ENCODE measurements at regions not wholly inside any gene's neighbourhood (a gene's known extent, or its start where the extent isn't known, plus 50 kb on each side); places are given as distances from the start of the nearest gene placed in this dataset.

DNA sequence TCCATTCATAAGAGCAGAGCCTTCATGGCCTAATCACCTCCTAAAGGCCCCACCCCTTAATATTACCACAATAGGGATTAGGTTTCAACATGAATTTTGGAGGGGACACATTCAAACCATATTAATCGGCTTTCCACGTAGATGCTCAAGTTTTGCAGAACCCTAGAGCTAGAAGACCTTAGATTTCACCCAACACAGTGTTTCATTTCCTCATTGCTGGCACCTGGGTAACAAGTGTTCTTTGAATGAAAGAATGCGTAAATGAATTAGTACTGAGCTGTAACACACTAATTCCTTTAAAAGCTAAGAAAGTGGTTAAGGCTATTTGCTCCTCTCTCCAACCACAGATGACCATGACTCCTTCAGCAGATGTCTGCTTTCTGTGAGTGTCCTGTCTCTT, 252.5 kb downstream of the SMAD2 start:
- TF ChIP-seq, protein P1, sequence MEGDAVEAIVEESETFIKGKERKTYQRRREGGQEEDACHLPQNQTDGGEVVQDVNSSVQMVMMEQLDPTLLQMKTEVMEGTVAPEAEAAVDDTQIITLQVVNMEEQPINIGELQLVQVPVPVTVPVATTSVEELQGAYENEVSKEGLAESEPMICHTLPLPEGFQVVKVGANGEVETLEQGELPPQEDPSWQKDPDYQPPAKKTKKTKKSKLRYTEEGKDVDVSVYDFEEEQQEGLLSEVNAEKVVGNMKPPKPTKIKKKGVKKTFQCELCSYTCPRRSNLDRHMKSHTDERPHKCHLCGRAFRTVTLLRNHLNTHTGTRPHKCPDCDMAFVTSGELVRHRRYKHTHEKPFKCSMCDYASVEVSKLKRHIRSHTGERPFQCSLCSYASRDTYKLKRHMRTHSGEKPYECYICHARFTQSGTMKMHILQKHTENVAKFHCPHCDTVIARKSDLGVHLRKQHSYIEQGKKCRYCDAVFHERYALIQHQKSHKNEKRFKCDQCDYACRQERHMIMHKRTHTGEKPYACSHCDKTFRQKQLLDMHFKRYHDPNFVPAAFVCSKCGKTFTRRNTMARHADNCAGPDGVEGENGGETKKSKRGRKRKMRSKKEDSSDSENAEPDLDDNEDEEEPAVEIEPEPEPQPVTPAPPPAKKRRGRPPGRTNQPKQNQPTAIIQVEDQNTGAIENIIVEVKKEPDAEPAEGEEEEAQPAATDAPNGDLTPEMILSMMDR (conservative IDR thresholded peaks at IDR 0.05; ENCODE audit: low read length), result no peak
- TF ChIP-seq EZH2phosphoT487 (IDR thresholded peaks at IDR 0.05; ENCODE audit: borderline replicate concordance, low read depth, low read length), result no peak
